Mucosa of descending colon (tissue), 3 donors: ENCODE measurements at regions not wholly inside any gene's neighbourhood (a gene's known extent, or its start where the extent isn't known, plus 50 kb on each side); places are given as distances from the start of the nearest gene placed in this dataset.

Experiments
- ATAC-seq: fragments of 200-7000 bp; cut with Tn5 transposase; one replicate; pipeline ENCODE4 v1.9.1; 2020; ENCODE audit warnings: mild to moderate bottlenecking, moderate library complexity
- DNase-seq, 3 donors: peaks; one replicate each; pipeline ENCODE4 v3.0.0-alpha.2; 2020
- H3K36me3 ChIP-seq: fragments of 200-600 bp; one replicate; pipeline ENCODE4 v1.8.0; 2021; ENCODE audit warnings: low read depth, mild to moderate bottlenecking
- H3K4me1 ChIP-seq: fragments of 200-600 bp; one replicate; pipeline ENCODE4 v1.8.0; 2021; ENCODE audit warnings: low read depth, mild to moderate bottlenecking
- H3K4me3 ChIP-seq: fragments of 200-600 bp; one replicate; pipeline ENCODE4 v1.8.0; 2021; ENCODE audit warnings: mild to moderate bottlenecking
- H3K9me3 ChIP-seq: fragments of 200-600 bp; one replicate; pipeline ENCODE4 v1.8.0; 2021; ENCODE audit warnings: mild to moderate bottlenecking
- CTCF ChIP-seq: fragments of 200-600 bp; IDR thresholded peaks from one replicate; pipeline ENCODE4 v1.8.0; 2022; ENCODE audit warnings: antibody characterized with exemption, mild to moderate bottlenecking
- intact Hi-C, 2 donors: fragments of 100-400 bp; cut with DNase I in 1 of 2; cut with micrococcal nuclease in 1 of 2; formaldehyde crosslinking; loops; one replicate each; pipeline versions ENCODE4 v1.11.0 to v1.11.1; 2022; cut with DNase I, micrococcal nuclease
- donor health status: DM: no; HTN: no; CAD: no; lungs with moderate emphysema.
- donor health status: DM: no; HTN: no; CAD: no.
- donor health status: DM: no; HTN: yes; CAD: no.

- no peak for ATAC-seq
- no peaks in the 10 kb centered on the region for H3K4me1 ChIP-seq
- TF ChIP-seq CTCF: no peak
- no peaks in the 10 kb centered on the region for H3K9me3 ChIP-seq
- DNase-seq: no peak
- intact Hi-C loops: no loop called here
- H3K4me3 ChIP-seq: no peak overlapping the region
- no peaks in the 10 kb centered on the region for H3K36me3 ChIP-seq
Measured at GRCh38 chr4:4681653-4682052, 139.8 kb upstream of the STX18 start.

- Histone ChIP-seq H3K9me3 (no peaks in the 10 kb centered on the region), H3K4me1 (no peaks in the 10 kb centered on the region), H3K4me3 (no peak overlapping the region), H3K36me3 (no peaks in the 10 kb centered on the region)
- intact Hi-C loops: no loop called here
- DNase-seq (no peak), ATAC-seq (no peak)
- TF ChIP-seq CTCF: no peak
Measured at GRCh38 chr4:4680758-4681157, 138.9 kb upstream of the STX18 start.

GRCh38 chr4:4680243-4680642 is 138.4 kb upstream of the STX18 start:
- H3K4me1 ChIP-seq: no peaks in the 10 kb centered on the region
- H3K9me3 ChIP-seq: no peaks in the 10 kb centered on the region
- H3K4me3 ChIP-seq: no peak overlapping the region
- TF ChIP-seq CTCF: no peak
- intact Hi-C loops: no loop called here
- no peaks in the 10 kb centered on the region for H3K36me3 ChIP-seq
- no peak for DNase-seq
- ATAC-seq: no peak

DNA sequence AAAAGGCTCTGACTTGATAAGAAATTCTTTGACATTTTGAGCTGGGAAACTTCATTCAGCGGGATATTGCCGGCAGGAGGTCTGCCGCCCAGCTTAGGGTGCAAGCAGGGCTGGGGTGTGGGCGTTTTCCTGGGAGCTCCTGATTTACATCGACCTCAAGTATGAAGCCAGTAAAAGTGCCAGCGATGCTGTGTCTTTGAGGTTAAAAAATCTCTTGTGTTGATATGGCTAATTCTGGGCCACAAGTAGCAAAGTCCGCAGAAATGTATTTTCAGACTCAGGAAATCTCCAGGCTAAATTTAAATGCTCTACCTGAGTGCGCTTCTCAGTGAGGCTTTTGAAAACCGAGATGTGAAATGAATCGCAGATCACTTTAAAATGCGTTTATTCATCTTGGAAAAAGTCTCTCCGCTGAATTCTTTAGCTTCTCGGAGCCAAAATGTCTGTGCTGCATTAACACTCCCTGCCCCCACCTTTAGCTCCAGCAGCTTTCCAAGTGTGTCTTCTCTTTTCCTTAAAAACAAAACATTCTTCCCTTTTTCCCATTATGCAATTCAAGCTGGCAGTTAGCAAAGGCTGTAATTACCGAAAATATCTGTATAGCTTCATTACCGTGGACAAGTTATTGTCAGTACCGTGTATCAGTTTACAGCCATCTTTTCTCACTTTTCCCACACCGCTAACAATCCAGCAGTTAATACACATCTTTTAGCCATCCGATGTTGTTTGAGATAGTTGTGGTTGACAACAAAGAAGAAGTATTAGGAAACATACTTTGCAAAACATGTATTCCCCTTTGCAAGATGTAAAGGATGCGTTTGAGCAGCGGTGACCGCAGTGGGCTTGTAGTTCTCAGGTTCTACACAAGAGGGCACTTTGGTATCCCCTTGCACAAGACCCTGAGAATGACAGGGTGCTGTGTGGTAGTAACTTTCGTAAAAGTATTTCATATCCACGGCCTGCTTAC is 136.0 kb upstream of the STX18 start:
- H3K36me3 ChIP-seq: no peaks in the 10 kb centered on the region
- H3K4me1 ChIP-seq: no peaks in the 10 kb centered on the region
- ATAC-seq: no peak
- no peak overlapping the region for H3K4me3 ChIP-seq
- intact Hi-C loops: no loop called here
- TF ChIP-seq CTCF: no peak
- no peaks in the 10 kb centered on the region for H3K9me3 ChIP-seq
- DNase-seq: no peak

GRCh38 chr4:4675641-4676040 is 133.8 kb upstream of the STX18 start:
- Histone ChIP-seq H3K4me1 (no peaks in the 10 kb centered on the region), H3K4me3 (no peak overlapping the region), H3K36me3 (no peaks in the 10 kb centered on the region), H3K9me3 (no peaks in the 10 kb centered on the region)
- ATAC-seq: no peak
- no peak for TF ChIP-seq CTCF
- no peak for DNase-seq
- intact Hi-C loops: no loop called here
